Subcutaneous abdominal adipose tissue (tissue), 5 donors: ENCODE measurements at regions not wholly inside any gene's neighbourhood (a gene's known extent, or its start where the extent isn't known, plus 50 kb on each side); places are given as distances from the start of the nearest gene placed in this dataset.

Experiments used
- H3K27ac ChIP-seq: one replicate; pipeline ENCODE4 v1.7.0; 2013; ENCODE audit warnings: low read depth, mild to moderate bottlenecking, inconsistent platforms, low read length, moderate library complexity
- H3K27me3 ChIP-seq, 5 donors: one replicate each; pipeline ENCODE4 v1.7.0; 2013; ENCODE audit warnings: low read length in 5 of 5, inconsistent platforms in 1 of 5; ENCODE audit not compliant: control insufficient read depth in 5 of 5, insufficient read depth in 4 of 5
- H3K36me3 ChIP-seq, 5 donors: one replicate each; pipeline ENCODE4 v1.7.0; 2013; ENCODE audit warnings: low read length in 5 of 5; ENCODE audit not compliant: control insufficient read depth in 5 of 5, insufficient read depth in 5 of 5
- H3K4me1 ChIP-seq, 5 donors: one replicate each; pipeline ENCODE4 v1.7.0; 2013; ENCODE audit warnings: low read length in 5 of 5, mild to moderate bottlenecking in 3 of 5, moderate library complexity in 1 of 5; ENCODE audit not compliant: control insufficient read depth in 5 of 5, insufficient read depth in 5 of 5
- H3K4me3 ChIP-seq, 5 donors: one replicate each; pipeline ENCODE4 v1.7.0; 2013; ENCODE audit warnings: low read length in 5 of 5, low read depth in 1 of 5
- H3K9ac ChIP-seq, 5 donors: one replicate each; pipeline ENCODE4 v1.7.0; 2013; ENCODE audit warnings: low read length in 5 of 5, mild to moderate bottlenecking in 4 of 5, moderate library complexity in 3 of 5
- H3K9me3 ChIP-seq, 5 donors: one replicate each; pipeline ENCODE4 v1.7.0; 2013; ENCODE audit warnings: low read length in 5 of 5; ENCODE audit not compliant: control insufficient read depth in 5 of 5
- donor health status: healthy.
- donor health status: healthy.
- donor health status: healthy.
- donor health status: healthy.
- donor health status: healthy.

DNA sequence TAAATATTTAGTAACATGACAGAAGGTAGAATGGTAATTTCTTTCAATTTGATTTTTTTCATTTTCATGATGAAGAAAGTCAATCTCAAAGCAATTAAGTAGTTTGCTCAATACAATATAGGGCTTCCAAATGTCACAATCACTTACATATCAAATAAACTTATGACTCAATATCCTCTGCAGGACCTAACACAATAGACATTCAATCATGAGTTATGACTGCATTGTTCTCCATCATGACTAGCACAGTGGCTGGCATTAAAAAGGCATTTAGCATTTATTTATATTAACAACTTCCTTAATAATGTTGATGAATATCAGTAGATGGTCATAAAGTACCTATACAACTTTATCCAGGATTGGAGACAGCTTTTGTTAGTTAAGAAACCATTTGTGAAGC lies 1499.6 kb downstream of the EFNA5 start:
- Histone ChIP-seq H3K27ac (no peak overlapping the region), H3K27me3 (no peaks in the 10 kb centered on the region), H3K4me1 (no peaks in the 10 kb centered on the region), H3K9me3 (peaks cover 0 to 6% (median 0%) of the 10 kb centered on the region in 5 donors), H3K36me3 (no peaks in the 10 kb centered on the region), H3K9ac (no peak overlapping the region), H3K4me3 (no peak overlapping the region)

DNA sequence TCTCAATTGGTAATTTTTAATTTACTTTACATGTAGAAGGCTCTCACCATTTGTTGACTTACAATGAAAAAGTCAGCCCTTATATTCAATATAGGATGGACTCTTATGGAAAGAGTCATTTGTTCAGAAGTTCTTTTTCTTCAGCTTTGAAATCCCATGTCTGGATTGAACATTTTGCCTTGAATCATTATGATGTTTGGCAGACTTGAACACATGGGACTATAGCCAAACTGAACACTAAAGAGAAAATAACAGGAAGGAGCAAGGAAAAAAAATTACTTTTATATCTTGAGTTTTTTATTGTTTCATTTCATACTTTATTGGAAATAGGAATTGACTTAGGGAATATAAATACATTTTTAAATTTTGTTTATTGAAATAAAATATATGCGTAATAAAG lies 1503.0 kb downstream of the EFNA5 start:
- Histone ChIP-seq H3K4me1 (no peaks in the 10 kb centered on the region), H3K9me3 (peaks cover 0 to 3% (median 0%) of the 10 kb centered on the region in 5 donors), H3K9ac (no peak overlapping the region), H3K27ac (no peak overlapping the region), H3K27me3 (no peaks in the 10 kb centered on the region), H3K36me3 (no peaks in the 10 kb centered on the region), H3K4me3 (no peak overlapping the region)

DNA sequence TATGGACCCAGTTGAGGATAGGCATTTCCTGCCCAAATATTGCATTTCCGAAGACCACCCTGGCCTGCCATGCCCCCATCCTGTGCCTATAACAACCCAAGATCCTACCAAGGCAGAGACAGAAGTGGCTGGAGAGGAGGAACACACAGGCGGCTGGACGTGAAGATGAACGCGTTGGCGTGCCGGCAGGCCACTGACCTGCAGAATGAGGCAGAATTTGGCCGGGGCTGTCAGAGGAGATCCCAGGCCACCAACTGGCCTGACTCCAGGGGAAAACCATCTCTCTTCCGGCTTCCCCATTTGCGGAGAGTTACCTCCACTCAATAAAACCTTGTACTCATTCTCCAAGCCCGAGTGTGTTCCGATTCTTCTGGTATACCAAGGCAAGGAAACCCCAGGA lies 1507.5 kb downstream of the EFNA5 start:
- Histone ChIP-seq H3K27ac (no peak overlapping the region), H3K9me3 (no peaks in the 10 kb centered on the region), H3K4me3 (no peak overlapping the region), H3K4me1 (no peaks in the 10 kb centered on the region), H3K27me3 (no peaks in the 10 kb centered on the region), H3K36me3 (no peaks in the 10 kb centered on the region), H3K9ac (no peak overlapping the region)

DNA sequence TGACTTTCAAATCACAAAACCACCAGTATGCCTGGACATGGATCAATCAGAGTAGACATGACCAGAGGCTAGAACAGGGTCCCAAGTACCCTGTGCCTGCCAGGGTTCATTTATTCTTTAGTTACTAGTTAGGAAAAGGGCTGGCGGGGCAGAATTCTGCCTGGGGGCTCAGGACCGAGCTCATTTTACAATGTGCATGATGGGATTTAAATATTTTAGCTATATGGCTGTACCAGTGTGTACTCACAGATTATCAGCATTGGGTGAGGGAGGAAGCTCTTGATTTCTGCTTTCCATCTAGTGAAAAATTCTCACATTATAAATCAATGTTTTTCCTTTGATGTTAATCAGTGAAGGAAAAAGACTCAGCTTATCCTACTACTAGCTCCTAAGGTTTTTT lies 1511.1 kb downstream of the EFNA5 start:
- Histone ChIP-seq H3K27me3 (no peaks in the 10 kb centered on the region), H3K4me3 (no peak overlapping the region), H3K36me3 (no peaks in the 10 kb centered on the region), H3K9me3 (no peaks in the 10 kb centered on the region), H3K27ac (no peak overlapping the region), H3K4me1 (no peaks in the 10 kb centered on the region), H3K9ac (no peak overlapping the region)

DNA sequence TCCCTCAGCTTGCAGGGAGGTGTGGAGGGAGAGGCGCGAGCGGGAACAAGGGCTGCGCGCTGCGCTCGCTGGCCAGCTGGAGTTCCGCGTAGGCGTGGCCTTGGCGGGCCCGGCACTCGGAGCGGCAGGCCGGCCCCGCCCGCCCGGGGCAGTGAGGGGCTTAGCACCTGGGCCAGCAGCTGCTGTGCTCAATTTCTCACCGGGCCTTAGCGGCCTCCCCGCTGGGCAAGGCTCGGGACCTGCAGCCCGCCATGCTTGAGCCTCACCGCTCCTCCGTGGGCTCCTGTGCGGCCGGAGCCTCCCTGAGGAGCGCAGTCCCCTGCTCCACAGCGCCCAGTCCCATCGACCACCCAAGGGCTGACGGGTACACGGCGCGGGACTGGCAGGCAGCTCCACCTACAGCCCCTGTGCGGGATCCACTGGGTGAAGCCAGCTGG lies 1516.4 kb downstream of the EFNA5 start:
- Histone ChIP-seq H3K4me3 (no peak overlapping the region), H3K9me3 (no peaks in the 10 kb centered on the region), H3K36me3 (no peaks in the 10 kb centered on the region), H3K27ac (no peak overlapping the region), H3K4me1 (no peaks in the 10 kb centered on the region), H3K9ac (no peak overlapping the region), H3K27me3 (no peaks in the 10 kb centered on the region)

DNA sequence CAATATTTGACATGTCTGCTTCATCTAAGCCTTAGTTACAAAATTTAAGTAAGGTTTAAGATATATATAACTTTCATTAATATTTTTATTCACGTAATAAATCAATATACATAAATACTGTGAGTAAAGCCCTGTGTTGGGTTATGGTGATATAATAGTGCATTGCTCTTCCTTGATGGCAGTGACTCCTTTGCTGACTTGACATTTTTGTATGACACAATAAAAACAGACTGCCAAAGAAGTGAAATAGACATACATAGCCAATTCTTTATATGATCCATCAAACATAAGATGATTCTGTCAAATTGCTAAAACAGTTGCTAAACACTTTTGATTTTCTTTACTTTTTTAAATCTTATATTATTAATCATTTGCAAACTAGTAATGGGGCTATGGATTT lies 1518.2 kb downstream of the EFNA5 start:
- no peaks in the 10 kb centered on the region for H3K4me1 ChIP-seq
- no peak overlapping the region for H3K4me3 ChIP-seq
- H3K36me3 ChIP-seq, result no peaks in the 10 kb centered on the region
- no peak overlapping the region for H3K9ac ChIP-seq
- no peaks in the 10 kb centered on the region for H3K9me3 ChIP-seq
- H3K27ac ChIP-seq, result no peak overlapping the region
- no peaks in the 10 kb centered on the region for H3K27me3 ChIP-seq

DNA sequence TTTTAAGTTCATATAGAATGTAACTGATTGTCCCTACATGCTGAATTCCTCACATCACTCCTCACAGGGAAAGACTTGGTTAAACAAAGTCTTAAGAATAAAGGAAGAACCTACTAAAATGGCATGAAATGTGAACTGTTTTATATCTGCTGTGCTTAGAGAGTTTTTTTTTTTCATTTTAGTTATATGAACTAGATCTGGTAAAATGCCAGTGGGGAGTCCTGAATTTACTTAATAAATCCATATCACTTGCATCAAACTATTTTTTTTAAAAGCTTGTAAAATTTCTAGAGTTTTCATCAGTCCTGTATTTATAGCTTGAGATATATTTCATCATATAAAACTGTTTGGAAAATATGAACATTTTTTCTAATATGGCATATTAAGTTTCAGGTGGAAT lies 1528.6 kb downstream of the EFNA5 start:
- H3K27ac ChIP-seq, result no peak overlapping the region
- H3K9ac ChIP-seq, result no peak overlapping the region
- H3K9me3 ChIP-seq, result no peaks in the 10 kb centered on the region
- H3K4me1 ChIP-seq, result no peaks in the 10 kb centered on the region
- H3K4me3 ChIP-seq, result no peak overlapping the region
- no peaks in the 10 kb centered on the region for H3K36me3 ChIP-seq
- no peaks in the 10 kb centered on the region for H3K27me3 ChIP-seq

DNA sequence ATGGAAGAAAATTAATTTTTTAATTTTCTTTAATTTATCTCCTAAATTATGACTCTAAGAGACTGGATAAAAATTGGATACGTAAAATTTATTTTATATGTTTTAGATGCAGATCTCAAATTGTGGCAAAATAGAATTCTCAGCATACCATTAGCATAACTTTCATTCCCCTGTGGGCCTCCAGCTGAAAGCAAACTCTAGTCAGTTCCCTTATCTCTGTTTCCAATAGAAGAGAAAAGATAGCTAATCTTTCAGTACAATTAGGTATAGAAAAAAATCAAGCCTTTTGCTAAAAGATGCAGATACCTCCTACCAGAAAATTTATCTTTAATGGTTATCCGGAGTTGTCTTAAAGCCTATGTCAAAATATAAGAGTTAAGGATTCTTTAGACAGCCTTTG lies 1530.6 kb downstream of the EFNA5 start:
- Histone ChIP-seq H3K27me3 (no peaks in the 10 kb centered on the region), H3K36me3 (no peaks in the 10 kb centered on the region), H3K9ac (no peak overlapping the region), H3K27ac (no peak overlapping the region), H3K9me3 (no peaks in the 10 kb centered on the region), H3K4me1 (no peaks in the 10 kb centered on the region), H3K4me3 (no peak overlapping the region)

DNA sequence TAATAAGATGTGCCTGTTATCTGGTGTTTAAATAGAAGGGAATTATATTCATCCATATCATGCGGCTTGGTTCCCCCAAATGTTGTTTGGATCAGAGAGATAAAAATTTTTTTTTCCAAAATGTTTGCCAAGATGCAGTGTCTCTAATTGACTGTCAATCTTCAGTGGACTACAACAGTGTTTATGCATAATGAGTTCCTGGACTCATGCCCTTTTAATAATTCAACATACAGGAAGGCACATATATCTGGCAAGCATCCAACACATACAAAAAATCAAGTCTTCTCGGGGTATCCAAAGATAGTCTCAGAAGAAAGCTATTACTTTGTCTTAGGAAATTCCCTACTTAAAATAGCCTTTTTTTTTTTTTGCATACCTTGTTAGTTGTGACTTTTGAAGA lies 1534.7 kb downstream of the EFNA5 start:
- Histone ChIP-seq H3K27me3 (no peaks in the 10 kb centered on the region), H3K36me3 (no peaks in the 10 kb centered on the region), H3K4me3 (no peak overlapping the region), H3K9ac (no peak overlapping the region), H3K27ac (no peak overlapping the region), H3K9me3 (no peaks in the 10 kb centered on the region), H3K4me1 (no peaks in the 10 kb centered on the region)

DNA sequence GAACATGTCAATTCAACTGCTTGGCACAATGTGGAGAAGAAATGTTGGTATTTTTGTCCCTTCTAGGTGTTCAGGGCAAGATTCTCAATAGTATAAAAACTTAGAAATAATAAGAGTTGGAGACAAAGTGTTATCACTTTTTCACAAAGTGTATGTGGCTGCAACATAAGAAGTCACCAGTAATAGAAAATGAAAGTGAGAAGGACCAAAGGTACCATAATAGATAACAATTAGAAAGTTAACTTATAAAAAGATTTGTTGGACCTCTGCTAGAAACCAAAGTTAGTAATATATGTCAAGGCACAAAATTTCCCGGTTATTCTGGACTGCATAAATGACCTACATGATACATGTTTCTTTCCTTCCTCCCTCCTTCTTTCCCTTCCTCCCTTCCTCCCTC lies 1535.3 kb downstream of the EFNA5 start:
- Histone ChIP-seq H3K27me3 (no peaks in the 10 kb centered on the region), H3K9me3 (no peaks in the 10 kb centered on the region), H3K9ac (no peak overlapping the region), H3K4me1 (no peaks in the 10 kb centered on the region), H3K27ac (no peak overlapping the region), H3K4me3 (no peak overlapping the region), H3K36me3 (no peaks in the 10 kb centered on the region)

DNA sequence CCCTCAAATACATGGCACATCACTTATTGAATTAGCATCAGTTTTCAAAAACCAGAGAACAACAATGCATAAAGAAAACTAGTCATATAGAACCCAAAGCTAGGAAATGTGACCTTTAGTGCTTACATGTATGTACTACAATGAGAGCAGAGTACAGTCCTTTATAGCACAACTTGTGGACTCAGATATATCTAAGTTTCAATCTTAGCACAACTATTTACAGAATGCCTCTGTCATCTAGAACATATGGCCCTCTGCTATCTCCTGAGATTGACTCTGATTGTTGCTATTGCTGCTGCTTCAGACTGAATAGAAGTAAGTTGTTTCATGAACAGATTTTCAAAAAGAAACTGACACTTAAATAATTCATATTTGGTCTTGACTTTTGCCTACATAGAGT lies 1536.2 kb downstream of the EFNA5 start:
- H3K27ac ChIP-seq, result no peak overlapping the region
- no peaks in the 10 kb centered on the region for H3K27me3 ChIP-seq
- no peak overlapping the region for H3K9ac ChIP-seq

More for the DNA sequence above, 1536.2 kb downstream of the EFNA5 start:
- Histone ChIP-seq H3K9me3 (no peaks in the 10 kb centered on the region), H3K4me3 (no peak overlapping the region), H3K4me1 (no peaks in the 10 kb centered on the region), H3K36me3 (no peaks in the 10 kb centered on the region)
